Hepatic stellate cell (primary cell): ENCODE measurements at regions not wholly inside any gene's neighbourhood (a gene's known extent, or its start where the extent isn't known, plus 50 kb on each side); places are given as distances from the start of the nearest gene placed in this dataset.

ENCODE experiments used
- DNase-seq: peaks from one replicate; pipeline ENCODE4 v3.0.0; 2011; ENCODE audit warnings: low spot score

- no peak for DNase-seq
Measured at GRCh38 chr3:117304681-117305080, 595.1 kb downstream of the TUSC7 start.

- no peak for DNase-seq
Measured at GRCh38 chr3:117305681-117306080, 596.1 kb downstream of the TUSC7 start.

- no peak for DNase-seq
Measured at GRCh38 chr3:117306299-117306698, 596.7 kb downstream of the TUSC7 start.

- DNase-seq = no peak
Measured at GRCh38 chr3:117308353-117308752, 598.8 kb downstream of the TUSC7 start.

GRCh38 chr3:117308756-117309155 lies 599.2 kb downstream of the TUSC7 start:
- no peak for DNase-seq

GRCh38 chr3:117310536-117310935 lies 601.0 kb downstream of the TUSC7 start:
- no peak for DNase-seq

- no peak for DNase-seq
Measured at GRCh38 chr3:117314441-117315150, 605.0 kb downstream of the TUSC7 start.

- no peak for DNase-seq
Measured at GRCh38 chr3:117322866-117323265, 613.3 kb downstream of the TUSC7 start.

GRCh38 chr3:117346901-117347300 lies 637.3 kb downstream of the TUSC7 start:
- no peak for DNase-seq

- DNase-seq = no peak
Measured at GRCh38 chr3:117348884-117349283, 639.3 kb downstream of the TUSC7 start.

GRCh38 chr3:117349566-117349965 lies 640.0 kb downstream of the TUSC7 start:
- DNase-seq = no peak

GRCh38 chr3:117350371-117350770 lies 640.8 kb downstream of the TUSC7 start:
- no peak for DNase-seq

GRCh38 chr3:117355566-117355965 lies 646.0 kb downstream of the TUSC7 start:
- peak; percentile 16 for DNase-seq

- no peak for DNase-seq
Measured at GRCh38 chr3:117356091-117356705, 646.6 kb downstream of the TUSC7 start.

- DNase-seq = no peak
Measured at GRCh38 chr3:117358717-117359314, 649.2 kb downstream of the TUSC7 start.

GRCh38 chr3:117366574-117366973 lies 657.0 kb downstream of the TUSC7 start:
- DNase-seq = no peak

GRCh38 chr3:117367861-117368260 lies 658.3 kb downstream of the TUSC7 start:
- peak; percentile 4 for DNase-seq

GRCh38 chr3:117380631-117381030 lies 671.1 kb downstream of the TUSC7 start:
- no peak for DNase-seq

- DNase-seq = no peak
Measured at GRCh38 chr3:117393119-117393518, 683.5 kb downstream of the TUSC7 start.

- no peak for DNase-seq
Measured at GRCh38 chr3:117398141-117398899, 688.7 kb downstream of the TUSC7 start.

- peak; percentile 33 for DNase-seq
Measured at GRCh38 chr3:117399311-117400078, 689.9 kb downstream of the TUSC7 start.

- no peak for DNase-seq
Measured at GRCh38 chr3:117400303-117400702, 690.7 kb downstream of the TUSC7 start.
